ENCODE measurements at regions not wholly inside any gene's neighbourhood (a gene's known extent, or its start where the extent isn't known, plus 50 kb on each side); places are given as distances from the start of the nearest gene placed in this dataset.

- peaks cover 5% of the 10 kb centered on the region for H3K27me3 Mint-ChIP-seq
- no peaks in the 10 kb centered on the region for H3K4me1 Mint-ChIP-seq (ENCODE audit: low read depth)
- H3K9me3 Mint-ChIP-seq = no peaks in the 10 kb centered on the region
- H3K36me3 Mint-ChIP-seq (ENCODE audit: low read depth) = no peaks in the 10 kb centered on the region
- H3K27ac Mint-ChIP-seq = no peak overlapping the region
- intact Hi-C loops (cut with micrococcal nuclease) = no loop called here
- H3K4me3 Mint-ChIP-seq = no peak overlapping the region
Measured at GRCh38 chr7:132045481-132045980, 489.1 kb upstream of the PODXL start.

DNA sequence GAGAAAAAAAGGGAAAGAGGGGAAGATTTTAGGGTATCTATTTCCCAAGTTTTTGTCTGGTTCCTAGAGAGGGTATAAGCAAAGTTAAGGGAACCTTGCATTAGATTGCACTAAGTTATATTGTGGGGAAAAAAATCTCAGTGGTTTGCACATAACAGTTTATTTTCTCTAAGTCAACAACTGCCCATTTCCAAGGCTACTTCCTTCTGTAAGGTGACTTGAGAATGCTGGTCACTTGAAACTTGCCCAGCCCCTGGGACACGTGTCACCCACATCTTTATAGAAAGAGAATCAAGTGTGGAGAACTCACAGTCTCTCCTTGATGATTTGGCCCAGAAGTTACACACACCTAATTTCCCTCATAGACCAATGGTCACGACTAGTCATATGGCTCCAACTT, 488.6 kb upstream of the PODXL start:
- no peaks in the 10 kb centered on the region for H3K4me1 Mint-ChIP-seq (ENCODE audit: low read depth)
- no peaks in the 10 kb centered on the region for H3K9me3 Mint-ChIP-seq
- H3K4me3 Mint-ChIP-seq = no peak overlapping the region
- intact Hi-C loops (cut with micrococcal nuclease) = no loop called here
- no peaks in the 10 kb centered on the region for H3K36me3 Mint-ChIP-seq (ENCODE audit: low read depth)
- peaks cover 5% of the 10 kb centered on the region for H3K27me3 Mint-ChIP-seq
- H3K27ac Mint-ChIP-seq = no peak overlapping the region

DNA sequence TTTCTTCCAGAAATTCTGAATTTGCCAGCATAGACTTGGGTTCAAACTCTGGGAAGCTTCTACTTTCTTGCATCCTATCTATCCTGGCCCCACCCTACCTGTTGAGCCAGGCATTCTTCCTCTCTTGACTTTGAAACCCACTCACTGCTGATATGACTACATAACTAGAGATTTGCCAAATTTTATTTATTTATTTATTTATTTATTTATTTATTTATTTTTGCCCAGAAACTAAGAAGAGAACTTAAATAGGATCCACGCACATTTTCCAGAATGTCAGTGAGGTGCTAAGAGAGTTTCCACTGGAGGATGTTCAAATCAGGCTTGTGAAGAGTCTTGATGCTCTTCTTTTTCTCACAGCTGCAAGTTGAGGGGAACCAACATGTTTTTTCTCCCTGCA, 487.8 kb upstream of the PODXL start:
- Mint-ChIP-seq H3K27ac (no peak overlapping the region), H3K4me3 (no peak overlapping the region), H3K4me1 (ENCODE audit: low read depth) (no peaks in the 10 kb centered on the region), H3K27me3 (peaks cover 5% of the 10 kb centered on the region), H3K36me3 (ENCODE audit: low read depth) (no peaks in the 10 kb centered on the region), H3K9me3 (no peaks in the 10 kb centered on the region)
- intact Hi-C loops (cut with micrococcal nuclease) = no loop called here

DNA sequence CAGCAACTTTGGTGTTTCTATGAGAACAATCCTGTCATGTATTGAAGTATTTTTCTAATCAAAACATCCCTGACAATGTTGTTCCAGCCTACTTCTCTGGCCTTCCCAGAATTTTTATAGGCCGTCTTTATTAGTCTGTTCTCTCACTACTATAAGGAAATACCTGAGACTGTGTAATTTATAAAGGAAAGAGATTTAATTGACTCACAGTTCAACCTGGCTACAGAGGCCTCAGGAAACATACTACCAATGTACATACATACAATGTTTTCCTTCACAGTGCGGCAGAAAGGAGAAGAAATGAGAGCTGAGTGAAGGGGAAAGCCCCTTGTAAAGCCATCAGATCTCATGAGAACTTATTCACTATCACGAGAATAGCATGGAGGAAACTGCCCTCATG, 484.7 kb upstream of the PODXL start:
- Mint-ChIP-seq H3K27me3 (peaks cover 3% of the 10 kb centered on the region), H3K36me3 (ENCODE audit: low read depth) (no peaks in the 10 kb centered on the region), H3K4me1 (ENCODE audit: low read depth) (no peaks in the 10 kb centered on the region), H3K9me3 (no peaks in the 10 kb centered on the region), H3K27ac (no peak overlapping the region), H3K4me3 (no peak overlapping the region)
- intact Hi-C loops (cut with micrococcal nuclease) = no loop called here

GRCh38 chr7:132035517-132036362, 479.3 kb upstream of the PODXL start:
- no peaks in the 10 kb centered on the region for H3K4me1 Mint-ChIP-seq (ENCODE audit: low read depth)
- no peaks in the 10 kb centered on the region for H3K36me3 Mint-ChIP-seq (ENCODE audit: low read depth)
- no peaks in the 10 kb centered on the region for H3K9me3 Mint-ChIP-seq
- H3K27ac Mint-ChIP-seq = no peak overlapping the region
- no peak overlapping the region for H3K4me3 Mint-ChIP-seq
- intact Hi-C loops (cut with micrococcal nuclease) = no loop called here
- peaks cover 1% of the 10 kb centered on the region for H3K27me3 Mint-ChIP-seq

GRCh38 chr7:132034748-132035416, 478.5 kb upstream of the PODXL start:
- Mint-ChIP-seq H3K27me3 (peaks cover 1% of the 10 kb centered on the region), H3K4me3 (no peak overlapping the region), H3K36me3 (ENCODE audit: low read depth) (no peaks in the 10 kb centered on the region), H3K9me3 (no peaks in the 10 kb centered on the region), H3K27ac (no peak overlapping the region), H3K4me1 (ENCODE audit: low read depth) (no peaks in the 10 kb centered on the region)
- intact Hi-C loops (cut with micrococcal nuclease) = no loop called here

DNA sequence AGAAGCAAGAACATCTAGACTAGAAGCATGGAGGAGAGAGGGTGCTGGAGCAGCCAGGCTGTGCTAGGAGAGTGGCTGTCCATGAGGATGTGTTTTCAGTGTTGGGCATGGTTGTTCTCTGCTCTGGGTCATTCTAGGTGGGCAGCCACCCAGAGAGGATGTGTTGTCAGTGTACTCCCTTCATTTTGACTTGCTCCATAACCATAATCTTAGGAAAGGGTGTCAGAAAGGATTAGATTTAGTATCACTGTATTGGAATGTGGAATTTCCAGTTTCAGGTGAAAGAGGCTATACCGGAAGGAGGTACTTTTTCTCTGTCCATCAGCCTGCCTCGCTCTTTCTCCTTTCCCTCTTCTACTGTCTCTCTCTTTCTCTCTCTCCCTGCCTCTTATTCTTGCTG, 474.5 kb upstream of the PODXL start:
- no peak overlapping the region for H3K4me3 Mint-ChIP-seq
- H3K4me1 Mint-ChIP-seq (ENCODE audit: low read depth) = no peaks in the 10 kb centered on the region
- no peaks in the 10 kb centered on the region for H3K36me3 Mint-ChIP-seq (ENCODE audit: low read depth)
- intact Hi-C loops (cut with micrococcal nuclease) = no loop called here
- no peak overlapping the region for H3K27ac Mint-ChIP-seq
- H3K9me3 Mint-ChIP-seq = no peaks in the 10 kb centered on the region
- H3K27me3 Mint-ChIP-seq = no peaks in the 10 kb centered on the region

DNA sequence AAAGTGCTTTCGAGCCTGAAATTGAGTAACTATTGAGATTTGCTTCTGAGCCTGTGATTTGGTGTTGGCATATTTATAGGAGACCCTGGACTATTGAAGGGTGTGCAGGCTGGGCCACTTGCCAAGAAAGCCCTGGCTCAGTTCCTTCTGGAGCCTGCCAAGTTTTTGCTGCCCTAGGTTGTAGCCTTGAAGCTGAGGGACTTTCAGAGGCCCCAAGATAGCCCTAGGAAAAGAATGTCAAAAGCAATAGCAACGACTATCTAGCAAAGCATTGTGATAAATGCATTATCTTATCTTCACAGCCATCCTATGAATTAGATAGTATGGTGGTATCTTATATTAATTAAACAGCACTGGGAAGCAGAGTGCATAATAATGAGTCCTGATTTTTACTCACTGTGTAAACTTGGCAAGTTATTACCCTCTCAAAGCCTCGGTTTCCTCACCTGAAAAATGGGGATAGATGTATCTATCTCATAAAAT, 473.7 kb upstream of the PODXL start:
- H3K4me1 Mint-ChIP-seq (ENCODE audit: low read depth) = no peaks in the 10 kb centered on the region

GRCh38 chr7:132029369-132030085, 473.1 kb upstream of the PODXL start:
- Mint-ChIP-seq H3K27me3 (no peaks in the 10 kb centered on the region), H3K4me3 (no peak overlapping the region), H3K27ac (no peak overlapping the region), H3K9me3 (no peaks in the 10 kb centered on the region), H3K36me3 (ENCODE audit: low read depth) (no peaks in the 10 kb centered on the region), H3K4me1 (ENCODE audit: low read depth) (no peaks in the 10 kb centered on the region)
- intact Hi-C loops (cut with micrococcal nuclease) = no loop called here

More for the DNA sequence above, 473.7 kb upstream of the PODXL start:
- no peaks in the 10 kb centered on the region for H3K9me3 Mint-ChIP-seq
- intact Hi-C loops (cut with micrococcal nuclease) = no loop called here
- no peak overlapping the region for H3K4me3 Mint-ChIP-seq
- H3K36me3 Mint-ChIP-seq (ENCODE audit: low read depth) = no peaks in the 10 kb centered on the region
- H3K27ac Mint-ChIP-seq = no peak overlapping the region
- H3K27me3 Mint-ChIP-seq = no peaks in the 10 kb centered on the region

DNA sequence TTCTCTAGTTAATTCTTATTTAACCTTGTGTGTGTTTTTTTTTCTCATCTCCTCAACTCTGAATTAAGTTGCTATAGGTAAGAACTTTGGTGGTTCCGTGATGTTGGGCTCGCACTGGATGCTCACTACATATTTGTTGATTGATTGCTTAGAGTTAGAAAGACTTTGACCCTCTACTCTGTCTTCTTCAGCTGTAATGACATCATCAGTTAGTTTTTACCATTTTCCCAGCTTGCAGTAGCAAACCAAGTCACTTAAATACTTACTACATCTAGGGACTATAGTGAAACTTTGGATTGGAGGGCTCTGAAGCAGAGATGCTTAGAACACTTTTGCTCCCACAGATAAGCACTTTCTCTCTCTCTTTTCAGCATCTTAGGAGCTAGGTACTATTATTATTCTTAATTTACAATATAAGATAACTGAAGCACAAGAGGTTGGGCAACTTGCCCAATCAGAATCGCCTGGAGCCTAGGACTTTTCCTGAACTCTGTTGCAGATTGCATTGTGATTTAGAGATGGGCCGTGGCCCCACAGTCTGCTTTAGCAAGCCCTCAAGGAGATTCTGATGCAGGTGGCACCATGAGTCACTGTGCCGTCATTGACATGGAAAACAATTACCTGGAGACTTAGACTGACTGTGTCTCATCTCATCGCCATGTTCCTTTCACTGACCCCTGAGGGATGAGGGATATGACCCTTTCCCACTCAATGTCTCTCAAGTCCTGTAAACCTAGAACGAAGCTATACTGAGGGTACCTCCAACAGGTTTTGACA, 471.9 kb upstream of the PODXL start:
- no peaks in the 10 kb centered on the region for H3K27me3 Mint-ChIP-seq
- no peaks in the 10 kb centered on the region for H3K9me3 Mint-ChIP-seq
- H3K4me3 Mint-ChIP-seq = no peak overlapping the region
- H3K36me3 Mint-ChIP-seq (ENCODE audit: low read depth) = no peaks in the 10 kb centered on the region
- intact Hi-C loops (cut with micrococcal nuclease) = no loop called here
- no peak overlapping the region for H3K27ac Mint-ChIP-seq
- no peaks in the 10 kb centered on the region for H3K4me1 Mint-ChIP-seq (ENCODE audit: low read depth)

DNA sequence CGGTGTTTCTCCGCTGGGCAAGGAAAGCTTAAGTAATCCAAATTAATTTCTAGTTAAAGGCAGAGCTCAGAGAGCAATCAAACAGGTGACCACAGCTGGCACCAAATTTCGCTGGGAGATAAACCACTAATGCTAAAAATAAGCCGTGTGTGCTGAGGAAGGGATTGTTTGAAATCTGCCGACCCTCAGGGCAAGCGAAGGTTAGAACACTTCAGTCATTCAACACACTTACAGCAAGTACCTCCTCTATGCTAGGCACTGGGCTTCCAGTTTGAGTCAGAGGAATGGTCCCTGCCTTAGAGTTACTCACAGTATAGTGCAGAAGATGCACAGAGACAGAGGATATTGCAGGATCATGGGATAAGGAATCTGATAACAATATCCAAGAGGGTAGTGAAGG, 467.9 kb upstream of the PODXL start:
- no peak overlapping the region for H3K4me3 Mint-ChIP-seq
- H3K36me3 Mint-ChIP-seq (ENCODE audit: low read depth) = no peaks in the 10 kb centered on the region
- no peaks in the 10 kb centered on the region for H3K27me3 Mint-ChIP-seq
- no peak overlapping the region for H3K27ac Mint-ChIP-seq
- intact Hi-C loops (cut with micrococcal nuclease) = no loop called here
- H3K4me1 Mint-ChIP-seq (ENCODE audit: low read depth) = no peaks in the 10 kb centered on the region
- H3K9me3 Mint-ChIP-seq = no peaks in the 10 kb centered on the region

DNA sequence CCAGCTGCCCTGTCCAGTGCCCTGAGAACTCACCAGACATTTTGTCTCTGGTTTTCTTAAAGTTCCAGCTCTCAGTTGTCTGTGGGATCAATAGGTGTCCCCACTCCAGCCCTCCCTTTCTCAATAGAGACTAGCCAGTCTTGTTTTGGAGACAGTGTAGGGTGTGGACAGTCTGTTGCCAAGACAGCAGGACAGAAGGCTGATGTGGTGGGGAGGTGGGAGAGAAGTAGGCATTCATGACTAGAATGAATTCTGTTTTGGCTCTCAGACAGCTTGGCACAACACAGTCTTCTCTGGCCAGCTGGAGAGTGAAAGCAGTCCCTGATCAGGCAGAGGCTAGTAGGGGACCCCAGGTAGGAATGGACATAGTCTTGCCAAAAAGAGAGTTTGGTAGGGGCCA, 467.0 kb upstream of the PODXL start:
- Mint-ChIP-seq H3K36me3 (ENCODE audit: low read depth) (no peaks in the 10 kb centered on the region), H3K4me3 (no peak overlapping the region), H3K4me1 (ENCODE audit: low read depth) (no peaks in the 10 kb centered on the region), H3K27me3 (no peaks in the 10 kb centered on the region), H3K9me3 (no peaks in the 10 kb centered on the region), H3K27ac (no peak overlapping the region)
- intact Hi-C loops (cut with micrococcal nuclease) = no loop called here

DNA sequence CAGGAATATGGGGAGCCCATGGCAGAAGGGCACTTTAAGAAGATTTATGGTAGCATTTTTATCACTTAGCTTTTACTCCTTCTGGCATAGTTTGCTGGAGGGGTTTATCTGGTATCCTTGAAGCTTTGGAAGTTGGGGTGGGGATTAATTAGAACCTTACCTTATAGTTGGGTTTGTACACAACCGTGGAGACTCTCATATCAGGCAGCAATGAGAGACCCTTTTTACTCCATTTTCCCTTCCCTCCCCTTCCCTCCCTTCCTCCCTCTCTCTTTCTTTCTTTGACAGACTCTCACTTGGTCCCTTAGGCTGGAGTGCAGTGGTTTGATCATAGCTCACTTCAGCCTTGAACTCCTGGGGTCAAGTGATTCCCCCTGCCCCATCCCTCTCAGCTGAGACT, 465.8 kb upstream of the PODXL start:
- Mint-ChIP-seq H3K9me3 (no peaks in the 10 kb centered on the region), H3K36me3 (ENCODE audit: low read depth) (no peaks in the 10 kb centered on the region), H3K4me1 (ENCODE audit: low read depth) (no peaks in the 10 kb centered on the region), H3K4me3 (no peak overlapping the region), H3K27me3 (no peaks in the 10 kb centered on the region), H3K27ac (no peak overlapping the region)
- intact Hi-C loops (cut with micrococcal nuclease) = no loop called here
